Stomach smooth muscle (tissue), 2 donors: ENCODE measurements at regions not wholly inside any gene's neighbourhood (a gene's known extent, or its start where the extent isn't known, plus 50 kb on each side); places are given as distances from the start of the nearest gene placed in this dataset.

Experiments used
- H3K27ac ChIP-seq: one replicate; pipeline ENCODE4 v1.7.0; 2013; ENCODE audit warnings: mild to moderate bottlenecking, low read length, inconsistent platforms
- H3K27me3 ChIP-seq, 2 donors: one replicate each; pipeline ENCODE4 v1.7.0; 2013; ENCODE audit warnings: low read length in 2 of 2; ENCODE audit not compliant: insufficient read depth in 2 of 2, control insufficient read depth in 1 of 2
- H3K36me3 ChIP-seq, 2 donors: one replicate each; pipeline ENCODE4 v1.7.0; 2013; ENCODE audit warnings: low read length in 2 of 2; ENCODE audit not compliant: control insufficient read depth in 2 of 2, insufficient read depth in 2 of 2
- H3K4me1 ChIP-seq: one replicate; pipeline ENCODE4 v1.7.0; 2013; ENCODE audit warnings: low read length; ENCODE audit not compliant: control insufficient read depth, insufficient read depth
- H3K4me3 ChIP-seq, 2 donors: one replicate each; pipeline ENCODE4 v1.7.0; 2013; ENCODE audit warnings: low read length in 2 of 2
- H3K9ac ChIP-seq, 2 donors: one replicate each; pipeline ENCODE4 v1.7.0; 2013; ENCODE audit warnings: low read length in 2 of 2, mild to moderate bottlenecking in 1 of 2
- H3K9me3 ChIP-seq, 2 donors: one replicate each; pipeline ENCODE4 v1.7.0; 2013; ENCODE audit warnings: low read length in 2 of 2; ENCODE audit not compliant: control insufficient read depth in 2 of 2
- donor health status: healthy.
- donor health status: Pancreatic carcinoma.

- Histone ChIP-seq H3K27ac (no peak overlapping the region), H3K9me3 (no peaks in the 10 kb centered on the region), H3K9ac (no peak overlapping the region), H3K36me3 (no peaks in the 10 kb centered on the region), H3K27me3 (no peaks in the 10 kb centered on the region), H3K4me3 (no peak overlapping the region), H3K4me1 (no peaks in the 10 kb centered on the region)
These were observed 200.3 kb downstream of the TLE1 start for GRCh38 chr9:81489046-81489445.

GRCh38 chr9:81480828-81481604 is 208.3 kb downstream of the TLE1 start:
- no peak overlapping the region for H3K27ac ChIP-seq
- no peaks in the 10 kb centered on the region for H3K9me3 ChIP-seq
- H3K4me3 ChIP-seq, result no peak overlapping the region
- H3K27me3 ChIP-seq, result no peaks in the 10 kb centered on the region
- H3K4me1 ChIP-seq, result no peaks in the 10 kb centered on the region
- no peaks in the 10 kb centered on the region for H3K36me3 ChIP-seq
- no peak overlapping the region for H3K9ac ChIP-seq

DNA sequence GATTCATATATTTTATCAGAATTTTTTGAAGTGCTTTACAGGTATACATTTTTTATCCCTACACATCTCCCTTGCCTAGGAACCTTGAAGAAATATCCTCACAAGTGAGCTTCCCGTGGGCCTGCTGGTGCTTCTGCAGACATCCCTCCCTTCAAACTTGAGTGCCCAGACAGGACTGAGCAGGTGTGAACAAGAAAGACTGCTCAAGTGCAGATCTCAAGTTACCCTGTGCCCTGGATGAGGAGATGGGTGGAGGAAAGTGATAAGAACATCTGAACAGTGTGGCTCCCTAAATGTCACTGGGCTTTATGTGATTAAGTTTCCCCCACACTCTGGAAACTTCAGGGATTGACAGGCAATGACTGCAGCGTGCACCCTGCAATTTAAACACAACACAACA is 209.8 kb downstream of the TLE1 start:
- H3K9ac ChIP-seq, result no peak overlapping the region
- H3K9me3 ChIP-seq, result no peaks in the 10 kb centered on the region
- H3K27ac ChIP-seq, result no peak overlapping the region
- H3K27me3 ChIP-seq, result no peaks in the 10 kb centered on the region
- no peaks in the 10 kb centered on the region for H3K4me1 ChIP-seq
- no peak overlapping the region for H3K4me3 ChIP-seq
- H3K36me3 ChIP-seq, result no peaks in the 10 kb centered on the region

DNA sequence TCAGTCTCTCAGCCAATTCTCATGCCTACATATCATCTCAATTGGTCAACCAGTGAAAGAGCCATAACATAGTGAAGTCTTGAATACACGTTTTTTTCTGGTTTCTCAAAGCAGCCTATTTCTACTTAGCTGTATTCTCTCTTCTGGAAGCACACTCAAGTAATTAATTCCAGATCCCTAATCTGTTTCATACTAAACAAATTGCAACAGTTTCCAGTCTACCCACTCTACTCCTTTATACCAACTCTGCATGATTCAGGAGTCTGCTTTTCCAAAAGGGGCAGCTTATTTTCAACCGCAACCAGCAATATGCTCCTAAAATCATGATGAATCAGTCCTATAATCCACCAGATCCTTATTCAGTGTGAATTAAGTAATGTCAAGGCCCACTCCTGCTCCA is 211.7 kb downstream of the TLE1 start:
- Histone ChIP-seq H3K4me1 (no peaks in the 10 kb centered on the region), H3K27ac (no peak overlapping the region), H3K4me3 (no peak overlapping the region), H3K36me3 (no peaks in the 10 kb centered on the region), H3K27me3 (no peaks in the 10 kb centered on the region), H3K9ac (no peak overlapping the region), H3K9me3 (no peaks in the 10 kb centered on the region)

DNA sequence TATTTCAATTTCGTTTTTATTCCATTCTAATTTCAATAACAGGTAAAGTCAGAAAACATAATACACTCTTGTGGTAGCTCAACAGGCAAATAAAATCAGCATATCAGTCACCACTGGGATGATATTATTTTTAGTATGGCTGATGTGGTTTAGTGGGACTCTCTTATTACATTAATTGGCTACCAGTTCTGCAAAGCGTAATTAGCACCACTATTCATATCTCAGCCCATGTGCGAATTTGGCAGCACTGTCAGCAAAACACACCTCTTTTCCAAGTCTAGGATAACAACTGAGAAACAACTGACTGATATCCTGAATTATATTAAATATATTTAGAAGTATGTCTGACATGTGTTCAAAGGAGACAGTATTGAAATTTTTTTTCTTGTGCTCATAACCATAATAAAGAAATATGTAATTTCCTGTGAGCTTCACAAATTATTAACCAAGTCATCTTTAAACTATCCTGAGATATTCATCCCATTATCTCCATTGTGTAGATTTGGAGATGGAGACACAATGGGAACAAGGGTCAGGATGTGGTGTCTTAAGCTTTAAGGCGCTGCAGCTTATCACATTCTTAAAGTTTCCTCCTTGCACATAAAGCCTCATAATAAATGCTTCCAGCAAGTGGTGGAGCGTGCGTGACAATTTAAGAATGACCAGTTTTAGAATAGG is 212.4 kb downstream of the TLE1 start:
- Histone ChIP-seq H3K27me3 (no peaks in the 10 kb centered on the region), H3K36me3 (no peaks in the 10 kb centered on the region), H3K9ac (no peak overlapping the region), H3K27ac (no peak overlapping the region), H3K4me3 (no peak overlapping the region), H3K9me3 (no peaks in the 10 kb centered on the region), H3K4me1 (no peaks in the 10 kb centered on the region)

- no peaks in the 10 kb centered on the region for H3K36me3 ChIP-seq
- H3K27ac ChIP-seq, result no peak overlapping the region
- H3K4me1 ChIP-seq, result no peaks in the 10 kb centered on the region
- H3K9me3 ChIP-seq, result no peaks in the 10 kb centered on the region
- no peak overlapping the region for H3K9ac ChIP-seq
- no peak overlapping the region for H3K4me3 ChIP-seq
- H3K27me3 ChIP-seq, result no peaks in the 10 kb centered on the region
These were observed 214.6 kb downstream of the TLE1 start for GRCh38 chr9:81474792-81475191.

- Histone ChIP-seq H3K9ac (no peak overlapping the region), H3K36me3 (no peaks in the 10 kb centered on the region), H3K4me1 (no peaks in the 10 kb centered on the region), H3K27ac (no peak overlapping the region), H3K4me3 (no peak overlapping the region), H3K27me3 (no peaks in the 10 kb centered on the region), H3K9me3 (no peaks in the 10 kb centered on the region)
These were observed 215.2 kb downstream of the TLE1 start for GRCh38 chr9:81474125-81474524.

DNA sequence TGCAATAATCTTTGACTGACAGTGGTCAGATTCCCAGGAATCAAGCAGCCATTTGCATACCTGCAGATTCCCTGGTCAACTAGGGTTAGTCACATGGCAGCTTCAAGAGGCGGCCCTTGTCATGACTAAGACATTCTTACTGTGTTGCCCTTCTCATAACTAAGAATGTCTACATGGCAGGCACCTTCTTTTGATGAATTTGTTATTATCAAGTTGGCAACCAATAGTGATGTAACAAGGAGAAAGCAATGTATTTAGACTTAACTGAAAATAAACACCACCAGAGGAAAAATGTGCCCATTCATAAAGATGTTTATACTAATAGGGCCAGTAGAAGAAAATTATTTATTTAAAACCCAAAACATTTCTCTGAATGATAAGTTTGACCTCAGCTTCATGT is 215.6 kb downstream of the TLE1 start:
- no peak overlapping the region for H3K4me3 ChIP-seq
- H3K4me1 ChIP-seq, result no peaks in the 10 kb centered on the region
- H3K9ac ChIP-seq, result no peak overlapping the region
- H3K36me3 ChIP-seq, result no peaks in the 10 kb centered on the region
- H3K9me3 ChIP-seq, result no peaks in the 10 kb centered on the region
- H3K27ac ChIP-seq, result no peak overlapping the region
- H3K27me3 ChIP-seq, result no peaks in the 10 kb centered on the region

DNA sequence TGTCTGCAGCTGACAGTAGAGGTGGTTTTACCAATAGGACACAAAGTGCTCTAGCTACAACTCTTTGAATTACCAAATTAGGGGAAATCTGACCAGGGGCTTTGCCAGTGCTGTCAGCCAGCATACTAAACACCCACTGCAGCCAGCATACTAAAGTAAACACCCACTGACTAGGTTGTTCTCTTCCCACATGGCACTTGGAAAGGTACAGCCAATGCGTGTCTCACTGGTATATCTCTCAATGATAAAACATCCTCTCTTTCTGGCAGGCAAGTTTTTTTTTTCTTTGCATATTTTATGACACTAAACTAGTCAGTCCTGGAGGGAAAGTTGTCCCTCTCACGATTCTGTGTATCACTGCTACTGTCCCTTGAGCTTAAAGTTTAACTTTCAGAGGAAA is 216.1 kb downstream of the TLE1 start:
- Histone ChIP-seq H3K27ac (no peak overlapping the region), H3K9ac (no peak overlapping the region), H3K4me1 (no peaks in the 10 kb centered on the region), H3K4me3 (no peak overlapping the region), H3K9me3 (no peaks in the 10 kb centered on the region), H3K27me3 (no peaks in the 10 kb centered on the region), H3K36me3 (no peaks in the 10 kb centered on the region)

- Histone ChIP-seq H3K9me3 (no peaks in the 10 kb centered on the region), H3K27ac (no peak overlapping the region), H3K9ac (no peak overlapping the region), H3K27me3 (no peaks in the 10 kb centered on the region), H3K4me1 (no peaks in the 10 kb centered on the region), H3K4me3 (no peak overlapping the region), H3K36me3 (no peaks in the 10 kb centered on the region)
These were observed 216.6 kb downstream of the TLE1 start for GRCh38 chr9:81472701-81473100.

DNA sequence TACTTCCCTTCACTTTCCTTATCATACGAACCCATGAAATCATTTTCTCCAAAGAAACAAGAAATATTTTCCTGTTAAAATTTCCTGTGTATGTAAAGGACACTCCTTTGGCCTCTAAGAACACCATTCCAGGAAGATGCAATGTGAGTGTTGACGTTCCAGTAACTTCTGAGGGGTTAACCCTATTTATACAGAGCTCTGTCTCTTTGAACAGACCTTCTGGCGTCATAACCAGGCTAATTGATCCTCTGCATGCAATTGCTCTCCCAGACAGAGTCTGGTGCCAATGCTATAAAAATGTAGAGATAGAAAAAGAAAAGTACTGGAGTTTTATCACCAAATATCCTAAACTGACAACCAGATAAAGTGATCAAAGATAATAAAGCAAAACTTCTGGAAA is 218.5 kb downstream of the TLE1 start:
- Histone ChIP-seq H3K27ac (no peak overlapping the region), H3K9ac (no peak overlapping the region), H3K4me1 (no peaks in the 10 kb centered on the region), H3K9me3 (no peaks in the 10 kb centered on the region), H3K27me3 (no peaks in the 10 kb centered on the region), H3K4me3 (no peak overlapping the region), H3K36me3 (no peaks in the 10 kb centered on the region)
